ENCODE measurements at regions not wholly inside any gene's neighbourhood (a gene's known extent, or its start where the extent isn't known, plus 50 kb on each side); places are given as distances from the start of the nearest gene placed in this dataset.
A peak's percentile ranks its signal among the peaks of the same experiment; 100 is the strongest.
"Not testable (repeated sequence)": the region's sequence is repeated elsewhere in the genome, so short reads cannot be mapped to it uniquely, and the experiment has no call there.

DNA sequence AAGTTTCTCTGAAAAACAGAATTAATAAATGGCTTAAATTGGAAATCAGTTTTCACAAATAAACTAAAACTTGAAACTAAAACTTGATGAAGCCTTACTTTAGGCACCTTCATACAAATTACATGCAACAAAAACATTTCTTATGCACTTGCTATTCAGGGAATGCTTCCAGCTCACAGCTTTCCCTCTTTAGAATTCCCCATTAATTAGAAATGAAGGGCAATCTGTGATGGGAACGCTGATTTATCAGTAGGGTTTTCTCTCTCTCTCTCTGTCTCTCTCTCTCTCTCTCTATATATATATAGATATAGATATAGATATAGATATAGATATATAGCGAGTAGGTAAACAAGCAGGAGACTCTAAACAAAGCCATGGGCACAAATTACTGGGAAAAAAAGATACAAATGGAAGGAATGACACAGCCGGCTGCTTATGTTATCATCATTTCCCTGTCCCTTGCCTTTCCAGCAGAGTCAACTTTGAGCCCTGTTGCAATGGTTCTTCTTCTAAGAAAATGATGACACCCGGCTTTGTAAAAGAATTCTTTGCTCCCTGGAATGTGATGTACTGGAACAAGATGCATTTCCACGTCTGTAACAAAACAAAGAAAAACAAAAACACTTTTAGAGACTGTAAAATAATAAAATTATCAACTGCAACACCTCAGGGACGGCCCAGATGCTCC lies 1121.6 kb upstream of the TMEM132C start:
- DNase-seq (ENCODE audit: low spot score) = no peak

DNA sequence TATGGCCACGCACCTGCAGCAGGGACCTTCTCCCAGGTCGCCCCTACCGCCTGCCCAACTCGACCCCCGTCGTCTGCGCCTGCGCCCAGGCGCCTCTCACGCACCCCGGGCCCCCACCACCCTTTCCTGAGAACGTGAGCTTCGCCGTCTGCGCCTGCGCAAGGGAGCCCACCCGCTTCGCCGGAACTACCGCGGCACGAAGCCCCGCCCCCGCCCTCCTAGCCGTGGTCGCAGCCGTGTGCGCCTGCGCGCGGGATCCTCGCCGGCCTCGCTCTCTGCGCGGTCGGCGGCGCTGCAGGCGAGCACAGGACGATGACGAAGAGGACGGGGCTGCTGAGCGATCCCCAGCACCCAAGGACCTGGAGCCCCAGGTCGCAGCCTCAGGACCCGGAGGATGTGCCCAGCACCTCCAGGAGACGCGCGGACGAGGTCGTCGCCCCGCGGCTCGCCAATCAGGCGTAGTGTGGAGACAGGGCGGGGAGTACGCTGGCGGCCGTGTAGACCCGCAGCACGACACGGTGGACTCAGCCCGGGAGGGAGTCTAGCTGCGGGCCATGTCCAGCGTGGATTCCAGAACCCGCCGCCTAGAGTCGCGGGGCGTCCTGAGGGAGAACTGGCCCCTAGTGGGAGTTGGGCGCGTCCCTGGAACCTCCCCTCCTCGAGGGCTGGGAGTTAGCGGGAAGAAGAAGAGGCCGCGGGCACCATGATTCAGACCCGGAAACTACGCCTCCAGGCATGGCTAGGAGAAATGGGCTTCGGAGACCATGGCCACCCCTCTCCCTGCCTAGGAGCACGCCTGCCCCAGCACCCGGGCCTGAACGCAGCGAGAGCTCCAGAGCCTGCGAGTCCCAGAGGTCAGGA lies 1120.8 kb upstream of the TMEM132C start:
- peak; percentile 69 for DNase-seq (ENCODE audit: low spot score)

DNA sequence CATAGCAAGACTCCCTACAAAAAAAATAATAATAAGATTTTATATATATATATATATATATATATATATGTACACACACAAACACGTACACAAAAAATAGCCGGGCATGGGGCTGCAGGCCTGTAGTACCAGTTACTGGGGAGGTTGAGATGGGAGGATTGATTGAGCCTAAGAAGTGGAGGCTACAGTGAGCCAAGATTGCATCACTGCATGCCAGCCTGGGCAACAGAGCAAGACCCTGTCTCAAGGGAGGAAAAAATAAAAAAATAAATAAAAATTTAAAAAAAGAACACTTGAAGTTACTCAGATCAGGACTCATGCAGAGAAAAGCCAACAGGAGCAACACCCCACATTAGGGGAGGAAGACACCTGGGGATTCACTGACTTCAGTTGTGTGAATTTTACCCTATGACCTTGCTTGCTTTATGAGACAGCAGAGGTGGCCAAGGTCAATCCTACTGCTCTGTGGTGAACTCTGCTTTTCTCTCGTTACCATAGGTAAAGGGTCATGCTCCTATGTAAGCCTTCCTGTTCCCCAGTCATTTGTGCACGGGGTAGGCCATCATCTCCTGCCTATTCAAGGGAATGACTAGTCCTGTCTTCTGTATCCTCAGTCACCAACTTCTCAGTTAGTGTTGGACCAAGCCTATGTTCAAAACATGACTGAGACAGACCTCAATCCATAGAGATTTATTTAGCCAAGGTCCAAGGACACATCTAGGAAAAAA lies 1119.8 kb upstream of the TMEM132C start:
- DNase-seq (ENCODE audit: low spot score) = no peak

DNA sequence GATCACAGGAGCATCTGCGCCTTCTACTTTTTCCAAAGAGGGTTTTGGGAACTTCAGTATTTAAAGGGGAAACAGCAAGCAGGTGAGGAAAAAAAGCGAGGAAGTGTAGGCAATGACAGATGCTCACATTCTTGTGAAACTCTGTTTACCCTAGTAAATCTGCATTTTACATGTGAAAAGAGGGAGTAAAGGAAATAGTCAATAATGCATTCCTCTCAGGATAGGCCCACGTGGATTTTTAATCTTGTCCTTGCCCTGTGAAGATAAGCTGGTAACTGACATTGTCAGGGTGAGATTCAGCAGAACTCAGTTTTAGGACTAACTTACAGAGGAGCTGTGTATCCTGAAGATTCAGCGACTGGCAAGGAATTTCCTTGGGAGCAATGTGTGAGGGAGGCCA lies 1119.2 kb upstream of the TMEM132C start:
- DNase-seq (ENCODE audit: low spot score) = no peak

DNA sequence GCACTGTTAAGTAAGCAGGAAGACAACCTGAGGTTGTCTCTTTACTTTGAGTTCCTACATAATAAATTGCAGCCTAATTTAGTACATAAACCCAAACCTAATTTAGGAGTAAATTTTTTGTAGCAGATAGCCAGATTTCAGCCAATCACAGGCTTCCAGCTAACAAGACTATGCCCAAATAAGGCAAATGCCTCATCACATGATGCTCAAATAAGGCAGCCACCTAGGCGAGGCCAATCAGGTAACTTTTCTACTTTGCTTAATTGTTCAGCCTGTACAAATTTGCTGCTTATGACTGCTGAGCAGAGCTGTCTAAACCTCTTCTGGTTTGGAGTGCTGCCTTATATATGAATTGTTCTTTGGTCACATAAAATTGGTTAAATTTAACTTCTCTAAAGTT lies 1118.7 kb upstream of the TMEM132C start:
- DNase-seq (ENCODE audit: low spot score) = no peak

DNA sequence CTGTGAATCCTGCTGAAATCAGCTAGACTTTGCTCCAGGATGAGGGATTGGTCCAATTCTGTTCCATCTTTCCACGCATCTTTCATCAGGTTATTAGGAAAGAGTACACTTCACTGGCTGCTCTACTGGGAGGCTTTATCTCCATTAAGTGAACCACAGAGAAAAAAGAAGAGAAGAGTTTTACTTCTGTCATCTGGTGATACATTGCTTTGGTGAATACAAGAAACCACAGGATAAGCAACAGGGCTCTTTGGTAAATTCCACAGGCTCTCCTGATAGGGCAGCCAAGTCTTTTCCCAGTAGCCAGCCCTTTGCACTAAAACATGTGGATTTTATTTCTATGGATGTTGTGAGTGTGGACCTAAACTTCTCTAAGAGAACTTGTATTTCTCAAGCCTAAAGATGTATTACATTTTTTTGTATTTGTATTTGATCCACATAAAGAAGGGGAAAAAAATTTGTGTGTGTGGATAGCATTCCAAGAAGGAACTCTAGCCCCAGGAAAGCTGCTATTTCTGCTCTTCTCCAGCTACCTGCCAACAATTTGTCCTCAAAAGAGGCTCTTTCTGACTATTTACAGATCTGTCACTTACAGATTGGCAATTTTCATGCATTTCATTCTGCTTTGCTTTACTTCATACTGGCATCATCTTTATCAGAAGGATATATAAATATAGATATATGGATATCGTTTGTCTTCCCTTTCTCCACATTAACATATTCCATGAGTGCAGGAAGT lies 1117.6 kb upstream of the TMEM132C start:
- no peak for DNase-seq (ENCODE audit: low spot score)

DNA sequence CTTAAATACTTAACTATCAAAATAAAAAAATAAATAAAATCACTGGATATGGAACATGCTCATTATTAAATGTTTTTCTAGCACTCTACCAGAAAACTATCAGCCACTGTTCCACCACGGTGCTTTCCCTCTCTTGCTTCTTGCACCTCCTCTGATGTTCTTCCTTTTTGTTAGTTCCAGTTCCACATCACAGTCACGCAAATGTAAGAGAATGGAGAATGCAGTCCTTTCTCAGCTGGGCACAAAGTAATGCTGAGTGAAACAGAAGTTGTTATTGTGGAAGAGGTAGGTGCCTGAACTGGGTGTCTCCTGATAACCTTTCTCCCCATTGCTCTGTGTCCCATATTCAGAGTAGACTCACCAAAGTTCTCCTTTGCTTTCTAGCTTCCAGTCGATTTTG lies 1116.9 kb upstream of the TMEM132C start:
- DNase-seq (ENCODE audit: low spot score) = no peak

DNA sequence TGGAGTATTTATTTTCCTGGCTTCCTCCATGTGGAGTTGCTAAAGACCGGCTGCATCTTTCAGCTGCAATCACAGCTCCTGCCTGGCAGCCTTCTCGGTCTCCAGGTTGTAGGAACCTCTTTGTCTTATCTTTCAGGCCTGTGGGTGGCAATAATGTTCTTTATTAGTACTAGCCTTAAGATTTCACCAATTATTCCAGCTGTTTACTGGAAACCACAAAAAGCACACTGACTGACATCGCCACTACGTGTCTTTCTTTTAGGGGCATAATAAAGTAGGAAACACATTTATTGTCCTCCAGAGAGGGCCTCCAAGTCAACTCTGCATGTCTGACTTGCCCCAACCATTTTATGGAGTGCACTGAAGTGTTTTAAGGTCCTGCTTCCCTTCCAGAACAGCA lies 1116.5 kb upstream of the TMEM132C start:
- no peak for DNase-seq (ENCODE audit: low spot score)

DNA sequence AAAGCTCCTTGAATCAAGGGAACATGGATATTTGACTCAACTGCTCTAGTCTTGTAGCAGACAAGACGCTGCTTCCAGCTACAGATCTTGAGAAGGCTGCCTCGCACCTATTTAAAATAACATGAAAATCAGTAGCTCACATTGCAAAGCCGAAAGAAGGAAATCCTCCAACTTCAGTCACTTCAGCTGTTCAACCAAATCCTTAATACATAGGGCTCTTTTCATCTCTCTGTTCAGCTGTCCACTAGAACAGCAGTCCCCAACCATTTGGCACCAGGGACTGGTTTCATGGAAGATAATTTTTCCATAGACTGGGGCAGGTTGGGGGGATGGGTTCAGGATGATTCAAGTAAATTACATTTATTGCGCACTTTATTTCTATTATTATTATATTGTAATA lies 1116.0 kb upstream of the TMEM132C start:
- DNase-seq (ENCODE audit: low spot score) = no peak

DNA sequence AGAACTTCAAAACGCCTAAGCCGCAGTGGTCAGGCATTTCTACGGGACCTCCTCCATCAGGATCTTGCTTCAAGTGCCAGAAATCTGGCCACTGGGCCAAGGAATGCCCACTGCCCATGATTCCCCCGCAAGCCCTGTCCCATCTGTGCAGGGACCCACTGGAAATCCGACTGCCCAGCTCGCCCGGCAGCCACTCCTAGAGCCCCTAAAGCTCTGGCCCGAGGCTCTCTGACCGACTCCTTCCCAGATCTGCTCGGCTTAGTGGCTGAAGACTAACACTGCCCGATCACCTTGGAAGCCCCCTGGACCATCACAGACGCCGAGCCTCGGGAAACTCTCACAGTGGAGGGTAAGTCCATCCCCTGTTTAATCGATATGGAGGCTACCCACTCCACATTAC lies 1113.0 kb upstream of the TMEM132C start:
- no peak for DNase-seq (ENCODE audit: low spot score)

DNA sequence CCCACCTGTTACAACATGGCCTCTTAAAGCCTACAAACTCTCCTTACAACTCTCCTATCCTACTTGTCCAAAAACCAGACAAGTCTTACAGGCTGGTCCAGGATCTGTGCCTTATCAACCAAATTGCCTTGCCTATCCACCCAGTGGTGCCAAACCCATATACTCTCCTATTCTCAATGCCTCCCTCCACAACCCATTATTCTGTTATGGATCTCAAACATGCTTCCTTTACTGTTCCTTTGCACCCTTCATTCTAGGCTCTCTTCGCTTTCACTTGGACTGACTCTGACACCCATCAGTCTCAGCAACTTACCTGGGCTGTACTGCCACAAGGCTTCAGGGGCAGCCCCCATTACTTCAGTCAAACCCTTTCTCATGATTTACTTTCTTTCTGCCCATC lies 1112.1 kb upstream of the TMEM132C start:
- not testable (repeated sequence) for DNase-seq (ENCODE audit: low spot score)

DNA sequence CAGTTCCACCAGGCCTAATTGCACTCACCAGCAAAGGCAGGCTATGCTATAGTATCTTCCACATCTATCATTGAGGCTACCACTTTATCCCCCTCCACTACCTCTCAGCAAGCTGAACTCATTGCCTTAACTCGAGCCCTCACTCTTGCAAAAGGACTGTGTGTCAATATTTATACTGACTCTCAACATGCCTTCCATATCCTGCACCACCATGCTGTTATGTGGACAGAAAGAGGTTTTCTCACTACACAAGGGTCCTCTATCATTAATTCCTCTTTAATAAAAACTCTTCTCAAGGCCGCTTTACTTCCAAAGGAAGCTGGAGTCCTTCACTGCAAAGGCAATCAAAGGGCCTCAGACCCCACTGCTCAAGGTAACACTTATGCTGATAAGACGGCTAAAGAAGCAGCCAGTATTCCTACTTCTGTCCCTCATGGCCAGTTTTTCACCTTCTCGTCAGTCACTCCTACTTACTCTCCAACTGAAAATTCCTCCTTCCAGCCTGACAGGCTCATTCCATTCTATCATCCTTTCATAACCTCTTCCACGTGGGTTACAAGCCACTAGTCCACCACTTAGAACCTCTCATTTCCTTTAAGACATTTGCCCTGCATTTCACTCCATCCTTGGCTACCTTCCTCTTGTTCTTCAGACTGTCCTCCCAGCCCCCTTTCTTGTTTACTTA lies 1110.9 kb upstream of the TMEM132C start:
- not testable (repeated sequence) for DNase-seq (ENCODE audit: low spot score)

DNA sequence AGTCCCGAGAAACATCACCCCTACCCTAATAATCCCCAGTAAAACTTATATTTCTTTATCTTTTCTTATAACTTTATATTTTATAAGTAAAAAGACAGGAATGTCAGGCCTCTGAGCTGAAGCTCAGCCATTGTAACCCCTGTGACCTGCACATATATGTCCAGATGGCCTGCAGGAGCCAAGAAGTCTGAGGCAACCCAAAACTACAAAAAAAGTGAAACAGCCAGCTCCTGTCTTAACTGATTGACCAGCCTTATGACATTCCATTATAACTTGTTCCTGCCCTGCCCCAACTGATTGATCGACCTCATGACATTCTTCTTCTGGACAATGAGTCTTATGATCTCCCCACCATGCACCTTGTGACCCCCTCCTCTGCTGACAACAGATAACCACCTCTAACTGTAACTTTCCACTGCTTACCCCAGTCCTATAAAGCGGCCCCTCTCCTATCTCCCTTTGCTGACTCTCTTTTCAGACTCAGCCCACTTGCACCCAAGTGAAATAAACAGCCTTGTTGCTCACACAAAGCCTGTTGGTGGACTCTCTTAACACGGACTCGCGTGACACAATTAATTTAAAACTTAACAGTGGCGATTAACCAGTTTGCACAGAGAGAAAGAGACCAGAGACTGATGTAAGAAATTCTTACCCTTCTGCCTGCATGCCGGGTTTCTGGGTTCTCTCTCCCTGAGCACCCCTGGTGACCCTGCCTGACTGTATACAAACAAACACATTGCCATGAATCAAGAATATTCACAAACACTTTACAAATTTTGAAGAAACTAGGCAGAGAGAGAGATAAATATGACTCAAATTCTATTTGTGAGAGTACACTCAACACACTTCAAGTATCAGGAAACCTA lies 1109.2 kb upstream of the TMEM132C start:
- DNase-seq (ENCODE audit: low spot score) = not testable (repeated sequence)

DNA sequence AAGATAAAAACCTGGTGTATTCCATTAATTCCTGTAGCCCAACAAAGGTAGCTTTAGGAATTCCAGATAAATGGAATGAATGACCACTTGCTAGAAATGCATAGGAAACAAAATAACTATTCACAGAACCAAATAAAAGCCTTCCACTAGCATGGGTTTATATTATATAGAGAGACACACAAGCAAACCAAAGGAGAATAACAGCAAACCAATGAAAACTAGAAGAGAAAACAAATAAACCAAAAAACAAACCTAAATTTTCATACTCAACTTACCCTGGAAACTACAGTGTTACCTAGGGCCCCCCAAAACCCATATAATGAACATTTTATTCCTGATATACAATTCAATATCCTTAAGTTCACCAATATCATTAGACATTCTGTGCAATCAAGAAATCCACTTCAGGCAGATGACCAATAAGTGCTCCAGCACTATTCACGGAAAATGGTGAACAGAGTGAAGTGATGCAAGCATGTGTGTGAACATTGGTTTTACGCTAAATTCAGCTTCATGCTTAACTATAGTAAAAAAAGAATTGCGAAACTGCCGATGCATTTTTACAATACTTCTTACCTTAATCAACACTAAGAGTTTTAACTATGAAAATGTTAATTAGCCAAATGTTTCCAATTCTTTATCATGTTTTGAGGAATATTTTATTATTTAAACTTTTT lies 1108.4 kb upstream of the TMEM132C start:
- DNase-seq (ENCODE audit: low spot score) = no peak

DNA sequence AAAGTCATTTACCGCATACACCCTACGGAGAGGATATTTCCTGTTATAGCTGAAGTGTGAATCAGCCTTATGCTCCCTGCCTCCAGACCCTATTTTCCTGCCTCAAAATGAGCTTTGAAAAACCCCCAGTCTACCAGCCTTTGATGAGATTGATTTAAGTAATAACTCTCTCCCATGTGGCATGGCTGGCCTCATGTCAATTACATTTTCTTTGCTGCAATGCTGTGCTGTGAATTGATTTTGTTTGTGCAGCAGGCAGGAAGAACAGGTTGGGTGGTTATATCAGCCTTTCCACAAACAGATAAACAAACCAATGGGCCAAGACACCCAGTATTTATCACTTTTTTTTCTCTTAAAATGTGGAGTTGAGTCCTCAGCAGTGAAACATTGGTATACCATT lies 1105.5 kb upstream of the TMEM132C start:
- no peak for DNase-seq (ENCODE audit: low spot score)

DNA sequence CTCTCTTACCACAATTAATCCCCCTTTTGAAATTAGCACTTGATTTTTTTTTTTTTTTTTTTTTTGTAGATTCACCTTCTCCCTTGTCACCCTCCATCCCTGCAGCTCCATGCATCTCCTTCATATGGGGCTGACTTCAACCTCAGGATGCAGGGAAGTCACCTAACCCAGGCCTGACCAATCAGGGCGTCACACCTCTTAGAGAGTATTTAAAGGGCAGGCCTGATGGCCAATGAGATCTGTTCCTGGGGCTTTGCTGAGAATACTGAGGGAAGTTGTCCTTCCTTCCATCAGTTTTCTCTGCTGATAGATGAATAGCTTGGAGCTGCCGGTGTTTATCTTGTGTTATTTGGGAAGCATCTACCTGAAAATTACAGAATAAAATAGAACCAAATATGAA lies 1104.7 kb upstream of the TMEM132C start:
- DNase-seq (ENCODE audit: low spot score) = no peak

DNA sequence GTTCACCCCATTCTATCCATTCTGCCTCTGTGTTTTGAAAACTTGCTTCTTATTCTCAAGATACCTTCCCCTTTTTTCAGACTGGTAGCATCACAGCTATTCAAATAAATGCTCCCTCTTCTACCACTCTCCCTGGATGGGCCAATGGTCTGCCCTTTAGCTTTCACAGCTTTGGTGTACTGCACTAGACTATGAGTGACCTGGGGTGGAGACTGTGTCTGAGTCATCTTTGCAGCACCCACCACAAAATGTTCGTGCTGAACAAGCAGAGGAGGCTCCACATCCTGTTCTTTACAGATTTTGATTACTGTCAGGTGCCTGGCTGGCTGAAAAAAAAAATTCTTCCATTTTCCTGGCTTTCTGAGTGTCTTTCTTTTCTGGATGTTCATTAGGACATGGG lies 1104.1 kb upstream of the TMEM132C start:
- peak; percentile 66 for DNase-seq (ENCODE audit: low spot score)

DNA sequence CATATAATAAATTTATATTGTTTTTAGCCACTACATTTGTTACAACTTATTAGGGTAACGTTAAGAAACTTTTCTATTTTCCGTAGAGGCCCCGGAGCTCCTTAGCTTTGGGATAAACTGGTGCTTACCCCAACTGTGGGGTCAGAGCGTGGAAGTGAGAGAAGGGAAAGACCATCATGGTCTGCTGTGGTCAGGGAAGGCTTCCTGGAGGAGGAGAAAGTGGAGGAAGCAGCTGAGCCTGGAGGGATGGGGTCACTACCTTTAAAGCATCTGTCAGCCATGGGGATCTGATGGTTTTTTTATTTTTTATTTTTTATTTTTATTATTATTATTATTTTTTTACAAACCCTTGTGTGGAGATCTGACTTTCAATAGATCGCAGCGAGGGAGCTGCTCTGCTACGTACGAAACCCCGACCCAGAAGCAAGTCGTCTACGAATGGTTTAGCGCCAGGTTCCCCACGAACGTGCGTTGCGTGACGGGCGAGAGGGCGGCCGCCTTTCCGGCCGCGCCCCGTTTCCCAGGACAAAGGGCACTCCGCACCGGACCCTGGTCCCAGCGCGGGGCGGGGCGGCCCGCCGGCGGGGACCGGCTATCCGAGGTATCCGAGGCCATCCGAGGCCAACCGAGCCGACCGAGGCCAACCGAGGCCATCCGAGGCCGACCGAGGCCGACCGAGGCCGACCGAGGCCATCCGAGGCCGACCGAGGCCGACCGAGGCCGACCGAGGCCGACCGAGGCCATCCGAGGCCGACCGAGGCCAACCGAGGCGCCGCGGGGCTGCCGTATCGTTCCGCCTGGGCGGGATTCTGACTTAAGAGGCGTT lies 1101.2 kb upstream of the TMEM132C start:
- DNase-seq (ENCODE audit: low spot score) = peak; percentile 77
